GM19452 (cell line): ENCODE measurements at regions not wholly inside any gene's neighbourhood (a gene's known extent, or its start where the extent isn't known, plus 50 kb on each side); places are given as distances from the start of the nearest gene placed in this dataset.
"Not testable (repeated sequence)": the region's sequence is repeated elsewhere in the genome, so short reads cannot be mapped to it uniquely, and the experiment has no call there.

Experiments used
- ATAC-seq: cut with Tn5 transposase; IDR thresholded peaks from one replicate; pipeline ENCODE4 v1.9.1; 2021; ENCODE audit not compliant: unreplicated experiment

DNA sequence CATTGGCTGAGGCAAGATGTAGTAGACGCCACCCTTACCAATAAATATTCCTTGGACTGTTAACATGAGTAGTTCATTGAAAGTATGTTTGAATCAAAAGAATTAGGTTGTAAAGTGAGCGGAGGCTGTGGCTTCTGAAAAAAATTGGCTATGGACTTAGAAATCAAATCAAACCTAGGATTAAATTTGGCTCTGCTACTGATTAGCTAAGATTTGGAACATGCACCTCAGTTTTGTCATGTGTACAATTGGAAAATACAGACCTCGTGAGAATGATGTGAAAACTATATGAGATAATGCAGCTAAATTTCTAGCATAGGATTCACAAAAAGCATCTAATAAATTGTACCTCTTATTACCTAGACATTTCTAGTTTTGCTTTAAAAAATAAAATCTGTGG, 85.3 kb upstream of the USP25 start:
- no peak for ATAC-seq

- ATAC-seq: no peak
Observed at GRCh38 chr21:15645830-15646229, 84.0 kb upstream of the USP25 start.

GRCh38 chr21:15650735-15651134, 79.0 kb upstream of the USP25 start:
- ATAC-seq: no peak

DNA sequence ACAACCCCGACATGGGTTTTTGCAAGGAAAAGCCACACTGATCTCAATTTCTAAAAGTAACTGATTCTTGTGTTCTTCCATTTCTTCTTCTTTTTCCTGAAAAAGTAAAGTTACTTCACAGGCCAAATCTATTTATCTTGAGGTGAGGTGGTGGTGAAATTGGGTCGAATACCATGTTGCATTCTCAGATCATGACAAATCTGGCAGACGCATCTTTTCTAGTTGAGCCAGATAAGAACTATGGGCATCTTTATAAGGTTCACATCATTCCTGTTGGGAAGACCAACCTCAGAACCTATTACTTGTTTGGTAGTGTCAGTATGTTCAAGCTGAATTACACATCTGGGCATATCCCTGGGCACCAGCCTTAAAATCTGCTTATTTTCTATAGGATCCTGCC, 78.6 kb upstream of the USP25 start:
- no peak for ATAC-seq

DNA sequence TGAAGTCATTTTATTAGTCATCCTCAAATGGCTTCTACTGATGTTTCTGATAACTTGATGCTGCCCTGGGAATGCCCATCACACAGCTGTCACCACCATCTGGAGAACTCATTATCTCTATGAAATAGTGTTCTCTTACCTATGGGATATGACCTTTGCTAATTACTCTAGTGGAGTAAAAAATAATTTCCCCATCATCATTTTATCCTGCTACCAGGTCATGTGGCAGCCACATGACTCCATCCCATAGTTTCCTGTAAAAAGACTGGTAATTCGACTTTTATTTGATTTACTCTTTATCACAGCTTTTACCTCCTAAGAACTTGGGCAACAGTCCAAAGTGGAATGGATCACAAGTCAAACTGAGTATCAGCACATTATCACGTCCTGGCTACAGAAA, 76.1 kb upstream of the USP25 start:
- ATAC-seq: no peak

- ATAC-seq: no peak
Observed at GRCh38 chr21:15654171-15654570, 75.6 kb upstream of the USP25 start.

- ATAC-seq: no peak
Observed at GRCh38 chr21:15659753-15660422, 69.9 kb upstream of the USP25 start.

- ATAC-seq: no peak
Observed at GRCh38 chr21:15660423-15660804, 69.4 kb upstream of the USP25 start.

DNA sequence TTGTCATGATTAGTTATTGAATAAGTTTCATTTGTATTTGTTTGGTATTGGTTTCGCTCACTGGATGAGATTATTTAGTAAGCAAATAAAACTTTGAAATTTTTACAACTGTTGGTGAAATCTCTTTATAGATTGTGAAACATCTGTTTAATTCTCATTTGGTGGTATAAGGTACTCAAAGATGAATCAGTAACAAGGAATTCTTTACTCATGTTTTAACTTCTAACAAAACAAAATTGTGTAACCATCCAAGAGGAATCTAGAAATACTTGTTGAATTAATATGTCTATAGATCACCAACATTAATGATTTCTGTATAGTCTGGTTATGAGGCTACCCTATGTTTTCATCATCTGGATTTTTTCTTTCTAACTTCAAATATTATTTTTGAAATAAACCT, 62.8 kb upstream of the USP25 start:
- no peak for ATAC-seq

DNA sequence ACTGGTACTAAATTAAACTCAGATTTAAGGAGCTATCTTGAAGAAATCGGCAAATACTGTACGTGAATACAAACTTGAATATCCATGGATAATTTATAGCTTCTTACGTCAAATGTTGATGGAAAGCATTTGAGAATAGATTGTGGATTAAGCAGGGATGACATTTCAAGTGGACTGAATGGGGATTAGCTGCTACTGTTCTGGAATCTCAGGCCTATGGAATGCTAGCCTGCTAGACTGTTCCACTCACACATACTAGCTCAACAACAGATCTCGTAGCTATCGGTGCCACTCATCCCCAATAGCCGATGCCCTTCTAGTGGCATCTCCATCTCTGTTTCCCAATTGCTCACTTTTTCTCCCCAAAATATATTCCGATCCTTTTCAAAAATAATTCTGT, 62.0 kb upstream of the USP25 start:
- ATAC-seq: no peak

GRCh38 chr21:15669247-15669646, 60.5 kb upstream of the USP25 start:
- no peak for ATAC-seq

GRCh38 chr21:15671188-15671587, 58.6 kb upstream of the USP25 start:
- ATAC-seq: no peak

DNA sequence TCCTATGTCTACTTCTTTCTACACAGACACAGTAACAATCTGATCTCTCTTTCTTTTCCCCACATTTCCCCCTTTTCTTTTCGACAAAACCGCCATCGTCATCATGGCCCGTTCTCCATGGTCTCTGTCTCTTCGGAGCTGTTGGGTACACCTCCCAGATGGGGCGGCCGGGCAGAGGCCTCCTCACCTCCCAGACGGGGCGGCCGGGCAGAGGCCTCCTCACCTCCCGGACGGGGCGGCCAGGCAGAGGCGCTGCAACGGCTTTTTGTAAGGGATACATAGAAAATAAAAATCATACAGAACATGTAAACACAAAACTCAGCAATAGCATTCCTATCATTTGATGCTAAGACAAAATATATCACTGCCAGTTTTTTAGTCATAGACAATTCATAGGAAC, 57.2 kb upstream of the USP25 start:
- not testable (repeated sequence) for ATAC-seq

DNA sequence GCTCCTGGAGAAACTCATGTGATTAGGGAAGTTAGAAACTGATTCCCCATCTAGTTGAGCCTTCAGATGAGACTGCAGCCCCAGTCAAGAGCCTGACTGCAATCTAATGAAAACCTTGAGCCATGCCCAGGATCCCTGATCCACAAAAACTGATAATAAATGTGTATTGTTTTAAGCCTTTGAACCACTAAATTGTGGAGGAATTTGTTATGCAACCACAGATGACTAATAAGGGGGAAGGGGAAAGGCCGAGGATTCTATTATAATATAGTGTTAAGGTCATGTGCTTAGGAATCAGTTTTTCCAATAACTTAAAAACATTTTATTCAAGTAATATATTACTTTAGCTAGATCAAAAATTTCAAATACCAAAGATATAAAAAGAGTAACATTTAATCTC, 52.8 kb upstream of the USP25 start:
- no peak for ATAC-seq

DNA sequence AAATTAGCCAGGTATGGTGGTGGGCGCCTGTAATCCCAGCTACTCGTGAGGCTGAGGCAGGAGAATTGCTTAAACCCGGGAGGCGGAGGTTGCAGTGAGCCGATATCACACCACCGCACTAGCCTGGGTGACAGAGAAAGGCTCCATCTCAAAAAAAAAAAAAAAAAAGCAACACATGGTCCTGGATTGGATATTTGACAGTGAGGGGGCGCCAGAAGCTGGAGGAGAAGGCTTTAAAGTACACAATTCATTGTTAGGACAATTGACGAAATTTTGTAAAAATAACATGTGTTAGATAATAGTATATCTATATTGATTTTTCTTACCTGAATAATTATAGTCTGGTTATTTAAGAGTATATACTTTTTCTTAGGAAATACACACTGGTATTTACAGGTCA, 50.2 kb upstream of the USP25 start:
- ATAC-seq: no peak
